Heart right ventricle (tissue), 16 donors: ENCODE measurements at regions not wholly inside any gene's neighbourhood (a gene's known extent, or its start where the extent isn't known, plus 50 kb on each side); places are given as distances from the start of the nearest gene placed in this dataset.

Source experiments
- ATAC-seq, 8 donors: fragments of 200-7000 bp; cut with Tn5 transposase; one replicate each; pipeline ENCODE4 v1.9.1; 2020; ENCODE audit warnings: mild to moderate bottlenecking in 8 of 8, moderate library complexity in 8 of 8, moderate number of reproducible peaks in 1 of 8
- DNase-seq, 2 donors: peaks; one replicate each; pipeline ENCODE4 v3.0.0-alpha.2; 2020
- H3K27ac ChIP-seq, 10 donors: fragments of 200-600 bp; sonication (generic) in 2 of 10; one replicate each; pipeline versions ENCODE4 v1.5.0 to v1.8.0; 2020 to 2022; ENCODE audit warnings: mild to moderate bottlenecking in 3 of 10
- H3K27me3 ChIP-seq, 7 donors: fragments of 200-600 bp; one replicate each; pipeline ENCODE4 v1.8.0; 2021 to 2022; ENCODE audit warnings: mild to moderate bottlenecking in 2 of 7
- H3K36me3 ChIP-seq, 9 donors: fragments of 200-600 bp; sonication (generic) in 1 of 9; one replicate each; pipeline versions ENCODE4 v1.5.0 to v1.8.0; 2020 to 2022; ENCODE audit warnings: mild to moderate bottlenecking in 2 of 9
- H3K4me1 ChIP-seq, 9 donors: fragments of 200-600 bp; sonication (generic) in 1 of 9; one replicate each; pipeline versions ENCODE4 v1.5.0 to v1.8.0; 2020 to 2022; ENCODE audit warnings: mild to moderate bottlenecking in 4 of 9
- H3K4me3 ChIP-seq, 10 donors: fragments of 200-600 bp; sonication (generic) in 2 of 10; one replicate each; pipeline versions ENCODE4 v1.5.0 to v1.8.0; 2020 to 2022; ENCODE audit warnings: mild to moderate bottlenecking in 7 of 10, moderate library complexity in 2 of 10
- H3K9me3 ChIP-seq, 11 donors: fragments of 200-600 bp in 10 of 11; sonication (generic) in 2 of 11; one replicate each; pipeline versions ENCODE4 v1.5.0 to v1.8.0; 2013 to 2022; ENCODE audit warnings: mild to moderate bottlenecking in 2 of 11, control low read depth in 1 of 11, moderate library complexity in 1 of 11
- WGBS, 2 donors: extraction: QIAGEN DNeasy Blood & Tissue Kit; methylation state at CpG; one replicate each; pipeline ENCODE4 v1.1.7; 2013; ENCODE audit warnings: inconsistent platforms in 1 of 2; 5-methylcytosine and 5-hydroxymethylcytosine counted together
- intact Hi-C, 10 donors: fragments of 100-400 bp; cut with DNase I; formaldehyde crosslinking; loops; one replicate each; pipeline versions ENCODE4 v1.11.1 to v1.14.2; 2022
- TF ChIP-seq, protein P1 (sequence below), 9 donors: fragments of 200-600 bp; sonication (generic) in 2 of 9; IDR thresholded peaks; one replicate each; pipeline versions ENCODE4 v1.5.0 to v1.8.0; 2021 to 2022; ENCODE audit warnings: antibody characterized with exemption in 9 of 9, mild to moderate bottlenecking in 5 of 9, moderate library complexity in 1 of 9
- donor health status: Arrhythmogenic right ventricular cardiomyopathy.
- donor health status: ischemic (EF 13 %, LVEDD 7.1; RV severe dilation, severe dysfunction).
- donor health status: healthy with polysubstance abuse.
- donor health status: DM: no; HTN: yes; CAD: no.
- donor health status: DM: no; HTN: no; CAD: no.
- donor health status: ischemic (EF 25% LVEDD 6.9; RV normal size, moderate dysfunction).
- donor health status: ischemic (EF 25% LVEDD 5.7; RV mildly dilated, moderate dysfunction).
- donor health status: healthy.
- donor health status: DM: yes; HTN: yes; CAD: no.
- donor health status: Ischemic cardiomyopathy.
- donor health status: ischemic (EF 35%, LVEDD 5.7; RV mildly dilated, moderate dysfunction).
- donor health status: nonischemic (EF 11% LVEDD 7.7; RV severe dilation, severe dysfunction).
- donor health status: DM: yes; HTN: yes; CAD: no.
- donor health status: PGD.
- donor health status: ischemic (EF 29% LVEDD 5.4; RV normal size, mild dysfunction).
- donor health status: nonischemic (EF 23%, LVEDD 6.1; RV moderate dilation, normal function).

DNA sequence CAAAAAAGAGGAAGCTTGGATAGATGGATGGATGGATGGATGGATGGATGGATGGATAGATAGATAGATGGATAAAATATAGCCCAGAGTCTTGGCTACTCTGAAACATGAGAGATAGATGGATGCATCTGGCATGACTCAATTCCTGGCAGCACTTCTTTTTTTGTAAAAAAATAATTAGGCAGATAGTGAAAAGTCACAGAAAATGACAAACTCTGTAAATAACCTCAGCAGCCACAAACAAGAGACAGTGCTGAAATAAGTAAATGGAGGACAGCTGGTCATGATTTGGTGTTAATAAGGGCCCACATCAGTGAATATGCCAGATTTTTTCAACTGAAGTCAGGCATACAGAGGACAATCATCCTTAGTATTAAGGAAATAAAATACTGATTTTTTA lies 585.0 kb upstream of the GCFC2 start:
- Histone ChIP-seq H3K9me3 (no peaks in the 10 kb centered on the region), H3K36me3 (no peaks in the 10 kb centered on the region), H3K4me1 (no peaks in the 10 kb centered on the region), H3K27ac (no peak overlapping the region), H3K27me3 (no peaks in the 10 kb centered on the region), H3K4me3 (no peak overlapping the region)
- intact Hi-C loops = no loop called here
- DNase-seq (no peak), ATAC-seq (no peak)
- TF ChIP-seq, protein P1, sequence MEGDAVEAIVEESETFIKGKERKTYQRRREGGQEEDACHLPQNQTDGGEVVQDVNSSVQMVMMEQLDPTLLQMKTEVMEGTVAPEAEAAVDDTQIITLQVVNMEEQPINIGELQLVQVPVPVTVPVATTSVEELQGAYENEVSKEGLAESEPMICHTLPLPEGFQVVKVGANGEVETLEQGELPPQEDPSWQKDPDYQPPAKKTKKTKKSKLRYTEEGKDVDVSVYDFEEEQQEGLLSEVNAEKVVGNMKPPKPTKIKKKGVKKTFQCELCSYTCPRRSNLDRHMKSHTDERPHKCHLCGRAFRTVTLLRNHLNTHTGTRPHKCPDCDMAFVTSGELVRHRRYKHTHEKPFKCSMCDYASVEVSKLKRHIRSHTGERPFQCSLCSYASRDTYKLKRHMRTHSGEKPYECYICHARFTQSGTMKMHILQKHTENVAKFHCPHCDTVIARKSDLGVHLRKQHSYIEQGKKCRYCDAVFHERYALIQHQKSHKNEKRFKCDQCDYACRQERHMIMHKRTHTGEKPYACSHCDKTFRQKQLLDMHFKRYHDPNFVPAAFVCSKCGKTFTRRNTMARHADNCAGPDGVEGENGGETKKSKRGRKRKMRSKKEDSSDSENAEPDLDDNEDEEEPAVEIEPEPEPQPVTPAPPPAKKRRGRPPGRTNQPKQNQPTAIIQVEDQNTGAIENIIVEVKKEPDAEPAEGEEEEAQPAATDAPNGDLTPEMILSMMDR (IDR thresholded peaks at IDR 0.05) = no peak

DNA sequence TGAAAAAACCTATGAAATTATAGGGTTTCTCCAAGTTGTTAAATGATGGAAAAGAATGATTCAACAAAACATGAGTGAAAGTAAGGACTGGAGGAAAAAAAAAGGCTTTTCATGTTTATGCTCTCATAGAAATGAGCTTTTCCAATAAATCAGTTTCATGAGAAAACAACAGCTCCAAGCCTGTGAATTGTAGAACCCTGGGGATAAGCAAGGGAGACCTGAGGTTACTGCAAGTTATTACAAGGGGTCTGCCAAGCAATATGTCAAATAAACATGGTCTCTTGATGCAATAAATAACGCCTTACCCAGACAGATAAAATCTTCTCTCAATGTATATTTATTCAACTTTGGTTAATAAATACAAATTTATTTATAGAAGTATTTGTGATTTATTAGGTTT lies 577.9 kb upstream of the GCFC2 start:
- no peak overlapping the region for H3K27ac ChIP-seq
- no peaks in the 10 kb centered on the region for H3K9me3 ChIP-seq
- DNase-seq (no peak), ATAC-seq (no peak)
- intact Hi-C loops = no loop called here
- no peaks in the 10 kb centered on the region for H3K27me3 ChIP-seq
- TF ChIP-seq, protein P1 (IDR thresholded peaks at IDR 0.05) = no peak
- H3K4me3 ChIP-seq = no peak overlapping the region
- H3K36me3 ChIP-seq = no peaks in the 10 kb centered on the region
- H3K4me1 ChIP-seq = no peaks in the 10 kb centered on the region
- WGBS, 2 donors = 29 to 83% methylated on average over 1 of the region's 1 CpG

DNA sequence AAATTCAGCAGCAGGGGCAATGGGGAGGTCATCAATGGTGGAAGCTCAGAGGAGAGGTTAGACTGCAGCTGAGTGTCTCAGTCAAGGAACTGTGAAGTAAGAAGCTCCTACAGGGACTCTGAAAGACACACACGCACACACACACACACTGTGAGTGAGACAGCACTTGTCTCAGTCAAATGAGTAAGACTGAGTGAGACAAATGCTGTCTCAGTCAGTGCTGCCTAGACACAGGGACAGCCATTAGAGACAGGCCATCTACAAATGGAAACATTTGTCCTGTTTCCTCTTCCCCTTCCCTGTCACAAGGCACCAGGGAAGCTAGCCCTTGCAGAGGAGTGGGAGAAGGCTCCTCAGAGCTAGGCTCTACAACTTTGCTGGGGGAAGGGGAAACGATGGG lies 577.4 kb upstream of the GCFC2 start:
- Histone ChIP-seq H3K4me3 (no peak overlapping the region), H3K36me3 (no peaks in the 10 kb centered on the region), H3K27me3 (peaks cover 0 to 3% (median 0%) of the 10 kb centered on the region in 7 donors), H3K27ac (no peak overlapping the region), H3K4me1 (no peaks in the 10 kb centered on the region), H3K9me3 (no peaks in the 10 kb centered on the region)
- intact Hi-C loops = no loop called here
- 63 to 76% methylated on average over 2 of the region's 2 CpGs for WGBS, 2 donors
- DNase-seq (no peak), ATAC-seq (no peak)
- TF ChIP-seq, protein P1 (IDR thresholded peaks at IDR 0.05) = no peak

DNA sequence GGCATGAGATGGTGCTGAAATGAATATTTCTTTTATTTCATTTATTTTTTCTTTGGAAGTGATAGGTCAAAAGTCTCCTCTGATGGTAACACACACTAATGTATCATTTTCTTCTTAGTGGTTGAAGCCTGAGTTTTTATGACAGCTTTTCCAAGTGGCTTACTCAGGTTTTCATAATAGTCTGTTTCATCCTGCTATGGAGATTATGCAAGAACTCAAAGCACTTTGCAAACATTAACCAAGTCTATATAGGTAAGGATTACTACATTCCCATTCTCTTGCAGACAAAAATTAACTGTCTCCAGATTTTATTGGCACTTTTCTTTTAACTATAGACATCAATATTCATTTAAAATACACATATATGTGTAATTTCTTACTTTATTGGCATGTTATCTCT lies 572.6 kb upstream of the GCFC2 start:
- ATAC-seq = no peak
- no peaks in the 10 kb centered on the region for H3K36me3 ChIP-seq
- no peak overlapping the region for H3K27ac ChIP-seq
- no peak overlapping the region for H3K4me3 ChIP-seq
- TF ChIP-seq, protein P1 (IDR thresholded peaks at IDR 0.05) = no peak
- intact Hi-C loops = no loop called here
- H3K4me1 ChIP-seq = no peaks in the 10 kb centered on the region
- H3K9me3 ChIP-seq = no peaks in the 10 kb centered on the region
- DNase-seq = no peak
- peaks cover 0 to 5% (median 0%) of the 10 kb centered on the region in 7 donors for H3K27me3 ChIP-seq
